Naive B cell (primary cell): ENCODE measurements at regions not wholly inside any gene's neighbourhood (a gene's known extent, or its start where the extent isn't known, plus 50 kb on each side); places are given as distances from the start of the nearest gene placed in this dataset.

Experiments
- ATAC-seq, 2 donors: fragments of 150-1000 bp; cut with Tn5 transposase; 2 replicates each; pipeline ENCODE4 v1.10.0; 2021; ENCODE audit warnings: low read depth in 2 of 2, mild to moderate bottlenecking in 2 of 2, moderate library complexity in 2 of 2
- DNase-seq: peaks from one replicate; pipeline ENCODE4 v3.0.0; 2022
- H3K27ac Mint-ChIP-seq, 6 donors: one replicate each; pipeline ENCODE4 v1.8.0; 2020 to 2022; ENCODE audit warnings: mild to moderate bottlenecking in 6 of 6, mixed read lengths in 6 of 6, moderate library complexity in 5 of 6, inconsistent platforms in 2 of 6
- H3K27me3 Mint-ChIP-seq, 3 donors: one replicate each; pipeline ENCODE4 v1.8.0; 2021 to 2022; ENCODE audit warnings: mixed read lengths in 3 of 3, mild to moderate bottlenecking in 1 of 3
- H3K36me3 Mint-ChIP-seq, 2 donors: one replicate each; pipeline ENCODE4 v1.8.0; 2020 to 2022; ENCODE audit warnings: mixed read lengths in 2 of 2, inconsistent platforms in 1 of 2, mild to moderate bottlenecking in 1 of 2
- H3K4me1 Mint-ChIP-seq, 3 donors: one replicate each; pipeline ENCODE4 v1.8.0; 2020 to 2022; ENCODE audit warnings: mixed read lengths in 3 of 3, inconsistent platforms in 1 of 3, mild to moderate bottlenecking in 1 of 3, moderate library complexity in 1 of 3
- H3K4me3 Mint-ChIP-seq, 8 donors: one replicate each; pipeline ENCODE4 v1.8.0; 2020 to 2022; ENCODE audit warnings: mild to moderate bottlenecking in 8 of 8, mixed read lengths in 8 of 8, moderate library complexity in 8 of 8, inconsistent platforms in 2 of 8
- H3K9me3 Mint-ChIP-seq, 7 donors: one replicate each; pipeline ENCODE4 v1.8.0; 2020 to 2022; ENCODE audit warnings: mixed read lengths in 7 of 7, mild to moderate bottlenecking in 5 of 7, inconsistent platforms in 2 of 7, moderate library complexity in 1 of 7

GRCh38 chr3:111285694-111286093, 214.1 kb downstream of the NECTIN3 start:
- ATAC-seq (no peak), DNase-seq (no peak)
- no peaks in the 10 kb centered on the region for H3K36me3 Mint-ChIP-seq
- H3K27ac Mint-ChIP-seq, result peak overlapping the region in 1 of 6 donors; percentile 38
- H3K9me3 Mint-ChIP-seq, result peaks cover 0 to 3% (median 0%) of the 10 kb centered on the region in 7 donors
- no peak overlapping the region for H3K4me3 Mint-ChIP-seq
- H3K4me1 Mint-ChIP-seq, result no peaks in the 10 kb centered on the region
- no peaks in the 10 kb centered on the region for H3K27me3 Mint-ChIP-seq

GRCh38 chr3:111286746-111287145, 215.1 kb downstream of the NECTIN3 start:
- H3K36me3 Mint-ChIP-seq, result no peaks in the 10 kb centered on the region
- no peak overlapping the region for H3K4me3 Mint-ChIP-seq
- H3K9me3 Mint-ChIP-seq, result peaks cover 0 to 3% (median 0%) of the 10 kb centered on the region in 7 donors
- no peak overlapping the region for H3K27ac Mint-ChIP-seq
- DNase-seq (no peak), ATAC-seq (no peak)
- H3K4me1 Mint-ChIP-seq, result no peaks in the 10 kb centered on the region
- no peaks in the 10 kb centered on the region for H3K27me3 Mint-ChIP-seq

- ATAC-seq (no peak), DNase-seq (no peak)
- no peaks in the 10 kb centered on the region for H3K36me3 Mint-ChIP-seq
- peaks cover 0 to 4% (median 0%) of the 10 kb centered on the region in 3 donors for H3K27me3 Mint-ChIP-seq
- H3K9me3 Mint-ChIP-seq, result peaks cover 0 to 3% (median 0%) of the 10 kb centered on the region in 7 donors
- no peaks in the 10 kb centered on the region for H3K4me1 Mint-ChIP-seq
- no peak overlapping the region for H3K4me3 Mint-ChIP-seq
- no peak overlapping the region for H3K27ac Mint-ChIP-seq
Measured at GRCh38 chr3:111292117-111292516, 220.5 kb downstream of the NECTIN3 start.

- Mint-ChIP-seq H3K36me3 (no peaks in the 10 kb centered on the region), H3K9me3 (peaks cover 0 to 1% (median 0%) of the 10 kb centered on the region in 7 donors), H3K27ac (peak overlapping the region in 1 of 6 donors; percentile 57), H3K27me3 (peaks cover 0 to 1% (median 0%) of the 10 kb centered on the region in 3 donors), H3K4me3 (no peak overlapping the region), H3K4me1 (no peaks in the 10 kb centered on the region)
- ATAC-seq, result no peak
- no peak for DNase-seq
Measured at GRCh38 chr3:111299192-111299615, 227.6 kb downstream of the NECTIN3 start.

- Mint-ChIP-seq H3K4me3 (no peak overlapping the region), H3K9me3 (peaks cover 0 to 1% (median 0%) of the 10 kb centered on the region in 7 donors), H3K36me3 (no peaks in the 10 kb centered on the region), H3K27me3 (peaks cover 0 to 9% (median 0%) of the 10 kb centered on the region in 3 donors), H3K4me1 (no peaks in the 10 kb centered on the region), H3K27ac (no peak overlapping the region)
- ATAC-seq (no peak), DNase-seq (no peak)
Measured at GRCh38 chr3:111301238-111301798, 229.7 kb downstream of the NECTIN3 start.

GRCh38 chr3:111302063-111302462, 230.4 kb downstream of the NECTIN3 start:
- DNase-seq (no peak), ATAC-seq (no peak)
- H3K4me1 Mint-ChIP-seq, result no peaks in the 10 kb centered on the region
- H3K36me3 Mint-ChIP-seq, result no peaks in the 10 kb centered on the region
- peaks cover 0 to 1% (median 0%) of the 10 kb centered on the region in 7 donors for H3K9me3 Mint-ChIP-seq
- peaks cover 0 to 9% (median 0%) of the 10 kb centered on the region in 3 donors for H3K27me3 Mint-ChIP-seq
- no peak overlapping the region for H3K27ac Mint-ChIP-seq
- no peak overlapping the region for H3K4me3 Mint-ChIP-seq

GRCh38 chr3:111303760-111304159, 232.1 kb downstream of the NECTIN3 start:
- Mint-ChIP-seq H3K9me3 (peaks cover 0 to 1% (median 0%) of the 10 kb centered on the region in 7 donors), H3K27me3 (peaks cover 0 to 9% (median 0%) of the 10 kb centered on the region in 3 donors), H3K36me3 (no peaks in the 10 kb centered on the region), H3K27ac (peak overlapping the region in 1 of 6 donors; percentile 20), H3K4me3 (no peak overlapping the region), H3K4me1 (no peaks in the 10 kb centered on the region)
- no peak for DNase-seq
- no peak for ATAC-seq

- Mint-ChIP-seq H3K27ac (no peak overlapping the region), H3K4me3 (no peak overlapping the region), H3K4me1 (peaks cover 7 to 19% (median 9%) of the 10 kb centered on the region in 3 donors), H3K36me3 (no peaks in the 10 kb centered on the region), H3K9me3 (peaks cover 0 to 1% (median 0%) of the 10 kb centered on the region in 7 donors), H3K27me3 (peaks cover 0 to 9% (median 0%) of the 10 kb centered on the region in 3 donors)
- DNase-seq (no peak), ATAC-seq (no peak)
Measured at GRCh38 chr3:111307676-111308075, 234.3 kb upstream of the CD96 start.

- H3K4me1 Mint-ChIP-seq, result peaks cover 7 to 19% (median 9%) of the 10 kb centered on the region in 3 donors
- H3K36me3 Mint-ChIP-seq, result no peaks in the 10 kb centered on the region
- H3K4me3 Mint-ChIP-seq, result peak overlapping the region in 1 of 8 donors; percentile 9
- H3K27ac Mint-ChIP-seq, result peak overlapping the region in 3 of 6 donors; percentile 21 to 44 (median 29)
- H3K9me3 Mint-ChIP-seq, result no peaks in the 10 kb centered on the region
- ATAC-seq (no peak), DNase-seq (no peak)
- no peaks in the 10 kb centered on the region for H3K27me3 Mint-ChIP-seq
Measured at GRCh38 chr3:111311126-111311525, 230.9 kb upstream of the CD96 start.

- Mint-ChIP-seq H3K9me3 (no peaks in the 10 kb centered on the region), H3K36me3 (no peaks in the 10 kb centered on the region), H3K4me3 (peak overlapping the region in 2 of 8 donors; percentile 1 to 33), H3K27ac (peak overlapping the region in 2 of 6 donors; percentile 31), H3K27me3 (no peaks in the 10 kb centered on the region), H3K4me1 (peaks cover 7 to 19% (median 9%) of the 10 kb centered on the region in 3 donors)
- DNase-seq, result no peak
- peak in 1 of 2 donors; percentile 43 for ATAC-seq
Measured at GRCh38 chr3:111311709-111312235, 230.2 kb upstream of the CD96 start.

GRCh38 chr3:111314181-111314873, 227.7 kb upstream of the CD96 start:
- H3K27ac Mint-ChIP-seq, result peak overlapping the region in 1 of 6 donors; percentile 30
- DNase-seq (no peak), ATAC-seq (no peak)
- H3K4me3 Mint-ChIP-seq, result no peak overlapping the region
- H3K9me3 Mint-ChIP-seq, result peaks cover 0 to 2% (median 0%) of the 10 kb centered on the region in 7 donors
- peaks cover 7 to 19% (median 9%) of the 10 kb centered on the region in 3 donors for H3K4me1 Mint-ChIP-seq
- H3K36me3 Mint-ChIP-seq, result no peaks in the 10 kb centered on the region
- no peaks in the 10 kb centered on the region for H3K27me3 Mint-ChIP-seq

GRCh38 chr3:111314898-111315297, 227.1 kb upstream of the CD96 start:
- ATAC-seq, result no peak
- Mint-ChIP-seq H3K4me1 (peaks cover 7 to 19% (median 9%) of the 10 kb centered on the region in 3 donors), H3K4me3 (no peak overlapping the region), H3K27ac (no peak overlapping the region), H3K36me3 (no peaks in the 10 kb centered on the region), H3K27me3 (no peaks in the 10 kb centered on the region), H3K9me3 (peaks cover 0 to 2% (median 0%) of the 10 kb centered on the region in 7 donors)
- DNase-seq, result no peak

GRCh38 chr3:111315930-111316587, 225.9 kb upstream of the CD96 start:
- Mint-ChIP-seq H3K9me3 (peaks cover 0 to 2% (median 0%) of the 10 kb centered on the region in 7 donors), H3K4me3 (no peak overlapping the region), H3K36me3 (no peaks in the 10 kb centered on the region), H3K27me3 (no peaks in the 10 kb centered on the region), H3K27ac (no peak overlapping the region), H3K4me1 (peaks cover 3 to 7% (median 5%) of the 10 kb centered on the region in 3 donors)
- DNase-seq, result no peak
- no peak for ATAC-seq
